Fibroblast of lung (primary cell): ENCODE measurements at regions not wholly inside any gene's neighbourhood (a gene's known extent, or its start where the extent isn't known, plus 50 kb on each side); places are given as distances from the start of the nearest gene placed in this dataset.

Experiments used
- EZH2 ChIP-seq: IDR thresholded peaks from 2 replicates; pipeline ENCODE4 v1.5.1; 2012; ENCODE audit warnings: low read length, control low read depth, mild to moderate bottlenecking; ENCODE audit errors: missing control alignments
- TF ChIP-seq, protein P1 (sequence below), 2 donors: IDR thresholded peaks in 1 of 2; conservative IDR thresholded peaks in 1 of 2; 1 replicate in 1 of 2; 2 replicates in 1 of 2; pipeline ENCODE4 v1.5.1; 2011 to 2012; ENCODE audit warnings: low read length in 2 of 2, control low read depth in 1 of 2, inconsistent platforms in 1 of 2, low read depth in 1 of 2, mild to moderate bottlenecking in 1 of 2

DNA sequence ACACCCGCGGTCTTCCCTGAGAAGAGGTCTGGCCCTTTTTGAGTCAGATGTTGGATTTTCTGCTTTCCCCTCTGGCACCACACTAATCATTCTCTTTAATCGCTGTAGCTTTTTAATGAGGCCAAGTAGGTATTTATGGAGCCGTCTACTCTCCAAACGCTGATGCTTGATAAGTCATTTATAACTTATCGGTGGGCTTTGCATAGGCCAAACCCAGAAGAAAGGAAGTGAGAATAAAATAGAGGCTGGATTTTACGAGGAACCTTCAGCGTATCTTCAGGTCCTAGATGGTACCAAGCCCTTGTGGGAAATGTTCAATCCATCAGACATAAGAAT is 142.5 kb upstream of the CTAGE1 start:
- TF ChIP-seq, protein P1, sequence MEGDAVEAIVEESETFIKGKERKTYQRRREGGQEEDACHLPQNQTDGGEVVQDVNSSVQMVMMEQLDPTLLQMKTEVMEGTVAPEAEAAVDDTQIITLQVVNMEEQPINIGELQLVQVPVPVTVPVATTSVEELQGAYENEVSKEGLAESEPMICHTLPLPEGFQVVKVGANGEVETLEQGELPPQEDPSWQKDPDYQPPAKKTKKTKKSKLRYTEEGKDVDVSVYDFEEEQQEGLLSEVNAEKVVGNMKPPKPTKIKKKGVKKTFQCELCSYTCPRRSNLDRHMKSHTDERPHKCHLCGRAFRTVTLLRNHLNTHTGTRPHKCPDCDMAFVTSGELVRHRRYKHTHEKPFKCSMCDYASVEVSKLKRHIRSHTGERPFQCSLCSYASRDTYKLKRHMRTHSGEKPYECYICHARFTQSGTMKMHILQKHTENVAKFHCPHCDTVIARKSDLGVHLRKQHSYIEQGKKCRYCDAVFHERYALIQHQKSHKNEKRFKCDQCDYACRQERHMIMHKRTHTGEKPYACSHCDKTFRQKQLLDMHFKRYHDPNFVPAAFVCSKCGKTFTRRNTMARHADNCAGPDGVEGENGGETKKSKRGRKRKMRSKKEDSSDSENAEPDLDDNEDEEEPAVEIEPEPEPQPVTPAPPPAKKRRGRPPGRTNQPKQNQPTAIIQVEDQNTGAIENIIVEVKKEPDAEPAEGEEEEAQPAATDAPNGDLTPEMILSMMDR (conservative IDR thresholded peaks at IDR 0.05 in 1 of 2, IDR thresholded peaks at IDR 0.05 in 1 of 2; ENCODE audit: low read depth in 1 of 2, low read length in 2 of 2), result no peak
- no peak for TF ChIP-seq EZH2
